Spleen (tissue), 7 donors: ENCODE measurements at regions not wholly inside any gene's neighbourhood (a gene's known extent, or its start where the extent isn't known, plus 50 kb on each side); places are given as distances from the start of the nearest gene placed in this dataset.

Experiments
- CTCF ChIP-seq, 11 experiments: fragments of 200-600 bp in 7 of 11; fragments of 450-650 bp in 4 of 11; sonication (generic) in 4 of 11; IDR thresholded peaks in 8 of 11; conservative IDR thresholded peaks in 3 of 11; 1 replicate in 7 of 11; 2 replicates in 4 of 11; pipeline versions ENCODE4 v1.4.0 to v1.8.0; 2016 to 2021; ENCODE audit warnings: antibody characterized with exemption in 11 of 11, inconsistent platforms in 4 of 11, mild to moderate bottlenecking in 1 of 11
- POLR2A ChIP-seq, 3 donors: fragments of 450-650 bp; IDR thresholded peaks; one replicate each; pipeline ENCODE4 v1.5.1; 2017; ENCODE audit warnings: antibody characterized with exemption in 3 of 3, mild to moderate bottlenecking in 1 of 3
- POLR2AphosphoS5 ChIP-seq, 3 donors: sonication (generic); formaldehyde crosslinking; IDR thresholded peaks; one replicate each; pipeline ENCODE4 v1.5.1; 2017; ENCODE audit warnings: antibody characterized with exemption in 3 of 3
- donor health status: DM: no; HTN: no; CAD: no; lungs with moderate emphysema.
- donor health status: DM: no; HTN: no; CAD: no.
- donor health status: DM: no; HTN: no; CAD: no.

- no peak for TF ChIP-seq CTCF (IDR thresholded peaks at IDR 0.05 in 8 of 11, conservative IDR thresholded peaks at IDR 0.05 in 3 of 11)
- no peak for TF ChIP-seq POLR2A (IDR thresholded peaks at IDR 0.05)
- no peak for TF ChIP-seq POLR2AphosphoS5 (IDR thresholded peaks at IDR 0.05)
Observed at GRCh38 chr2:129178356-129178755, 801.1 kb upstream of the RAB6C start.
